ENCODE measurements at regions not wholly inside any gene's neighbourhood (a gene's known extent, or its start where the extent isn't known, plus 50 kb on each side); places are given as distances from the start of the nearest gene placed in this dataset.

- TF ChIP-seq CTCF (IDR thresholded peaks at IDR 0.05), result no peak
- no peak for TF ChIP-seq POLR2A (IDR thresholded peaks at IDR 0.05)
- no peak for TF ChIP-seq EP300 (IDR thresholded peaks at IDR 0.05)
These were observed 314.9 kb upstream of the SEMA3A start for GRCh38 chr7:84509522-84509921.

Data from tibial nerve (tissue), 4 donors.